Lower lobe of right lung (tissue), 2 donors: ENCODE measurements at regions not wholly inside any gene's neighbourhood (a gene's known extent, or its start where the extent isn't known, plus 50 kb on each side); places are given as distances from the start of the nearest gene placed in this dataset.

Experiments used
- ATAC-seq, 2 donors: fragments of 200-7000 bp; cut with Tn5 transposase; one replicate each; pipeline ENCODE4 v1.9.1; 2020 to 2022; ENCODE audit warnings: mild to moderate bottlenecking in 2 of 2, moderate library complexity in 2 of 2
- DNase-seq: peaks from one replicate; pipeline ENCODE4 v3.0.0-alpha.2; 2020
- H3K27ac ChIP-seq: fragments of 200-600 bp; one replicate; pipeline ENCODE4 v1.8.0; 2022
- H3K27me3 ChIP-seq: fragments of 200-600 bp; one replicate; pipeline ENCODE4 v1.8.0; 2022; ENCODE audit warnings: low read depth
- H3K36me3 ChIP-seq: fragments of 200-600 bp; one replicate; pipeline ENCODE4 v1.8.0; 2022; ENCODE audit warnings: mild to moderate bottlenecking
- H3K4me1 ChIP-seq: fragments of 200-600 bp; one replicate; pipeline ENCODE4 v1.8.0; 2022
- H3K4me3 ChIP-seq: fragments of 200-600 bp; one replicate; pipeline ENCODE4 v1.8.0; 2022; ENCODE audit warnings: mild to moderate bottlenecking
- H3K9me3 ChIP-seq: fragments of 200-600 bp; one replicate; pipeline ENCODE4 v1.8.0; 2022
- intact Hi-C: fragments of 100-400 bp; cut with DNase I; formaldehyde crosslinking; loops from one replicate; pipeline ENCODE4 v1.11.0; 2022
- TF ChIP-seq, protein P1 (sequence below): fragments of 200-600 bp; IDR thresholded peaks from one replicate; pipeline ENCODE4 v1.8.0; 2022; ENCODE audit warnings: antibody characterized with exemption, mild to moderate bottlenecking
- donor health status: DM: no; HTN: yes; CAD: no; lungs with severe emphysema.

DNA sequence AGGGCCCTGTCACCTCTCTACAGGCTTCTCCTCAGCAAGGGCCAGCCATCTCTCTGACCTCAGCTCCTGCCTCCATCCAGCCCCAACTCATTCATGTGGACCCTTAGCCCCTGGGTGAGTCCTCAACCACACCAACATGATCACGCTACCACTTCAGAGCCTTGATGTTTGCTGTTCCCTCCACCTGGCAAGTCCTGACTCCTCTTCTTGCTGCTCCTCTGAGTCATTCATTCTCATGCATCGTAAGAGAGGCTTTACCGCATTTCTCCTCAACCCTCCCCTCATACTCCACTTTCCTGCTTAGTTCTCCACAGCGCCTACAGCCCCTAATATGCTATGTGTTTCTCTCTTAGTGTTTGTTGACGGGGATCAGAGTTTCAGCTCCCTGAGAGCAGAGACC, 99.9 kb downstream of the C17orf67 start:
- no peak for DNase-seq
- H3K9me3 ChIP-seq, result no peaks in the 10 kb centered on the region

DNA sequence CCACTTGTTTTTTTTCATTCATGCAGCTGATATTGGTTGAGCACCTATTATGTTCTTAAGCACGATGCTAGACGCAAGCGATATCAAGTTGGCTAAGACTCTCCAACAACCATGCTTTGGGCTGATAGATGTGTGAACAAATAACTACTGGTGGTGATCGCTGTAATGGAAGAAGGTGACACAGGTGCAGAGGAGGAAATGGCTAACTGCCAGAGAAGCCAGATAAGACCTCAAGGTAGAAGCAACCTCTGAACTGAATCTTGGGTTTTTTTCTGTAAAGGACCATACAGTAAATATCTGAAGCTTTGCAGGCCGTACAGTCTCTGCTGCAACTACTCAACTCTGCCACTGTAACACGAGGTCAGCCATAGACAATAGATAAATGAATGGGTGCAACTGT, 97.9 kb downstream of the C17orf67 start:
- TF ChIP-seq, protein P1, sequence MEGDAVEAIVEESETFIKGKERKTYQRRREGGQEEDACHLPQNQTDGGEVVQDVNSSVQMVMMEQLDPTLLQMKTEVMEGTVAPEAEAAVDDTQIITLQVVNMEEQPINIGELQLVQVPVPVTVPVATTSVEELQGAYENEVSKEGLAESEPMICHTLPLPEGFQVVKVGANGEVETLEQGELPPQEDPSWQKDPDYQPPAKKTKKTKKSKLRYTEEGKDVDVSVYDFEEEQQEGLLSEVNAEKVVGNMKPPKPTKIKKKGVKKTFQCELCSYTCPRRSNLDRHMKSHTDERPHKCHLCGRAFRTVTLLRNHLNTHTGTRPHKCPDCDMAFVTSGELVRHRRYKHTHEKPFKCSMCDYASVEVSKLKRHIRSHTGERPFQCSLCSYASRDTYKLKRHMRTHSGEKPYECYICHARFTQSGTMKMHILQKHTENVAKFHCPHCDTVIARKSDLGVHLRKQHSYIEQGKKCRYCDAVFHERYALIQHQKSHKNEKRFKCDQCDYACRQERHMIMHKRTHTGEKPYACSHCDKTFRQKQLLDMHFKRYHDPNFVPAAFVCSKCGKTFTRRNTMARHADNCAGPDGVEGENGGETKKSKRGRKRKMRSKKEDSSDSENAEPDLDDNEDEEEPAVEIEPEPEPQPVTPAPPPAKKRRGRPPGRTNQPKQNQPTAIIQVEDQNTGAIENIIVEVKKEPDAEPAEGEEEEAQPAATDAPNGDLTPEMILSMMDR, result no peak
- ATAC-seq (no peak), DNase-seq (no peak)
- Histone ChIP-seq H3K4me1 (no peaks in the 10 kb centered on the region), H3K36me3 (no peaks in the 10 kb centered on the region), H3K27me3 (no peaks in the 10 kb centered on the region), H3K4me3 (no peak overlapping the region), H3K27ac (no peak overlapping the region), H3K9me3 (no peaks in the 10 kb centered on the region)
- intact Hi-C loops, result no loop called here

More for the DNA sequence above, 99.9 kb downstream of the C17orf67 start:
- Histone ChIP-seq H3K4me1 (no peaks in the 10 kb centered on the region), H3K36me3 (no peaks in the 10 kb centered on the region), H3K27me3 (no peaks in the 10 kb centered on the region), H3K4me3 (no peak overlapping the region), H3K27ac (no peak overlapping the region)
- intact Hi-C loops, result no loop called here
- ATAC-seq, result no peak
- TF ChIP-seq, protein P1, result no peak

DNA sequence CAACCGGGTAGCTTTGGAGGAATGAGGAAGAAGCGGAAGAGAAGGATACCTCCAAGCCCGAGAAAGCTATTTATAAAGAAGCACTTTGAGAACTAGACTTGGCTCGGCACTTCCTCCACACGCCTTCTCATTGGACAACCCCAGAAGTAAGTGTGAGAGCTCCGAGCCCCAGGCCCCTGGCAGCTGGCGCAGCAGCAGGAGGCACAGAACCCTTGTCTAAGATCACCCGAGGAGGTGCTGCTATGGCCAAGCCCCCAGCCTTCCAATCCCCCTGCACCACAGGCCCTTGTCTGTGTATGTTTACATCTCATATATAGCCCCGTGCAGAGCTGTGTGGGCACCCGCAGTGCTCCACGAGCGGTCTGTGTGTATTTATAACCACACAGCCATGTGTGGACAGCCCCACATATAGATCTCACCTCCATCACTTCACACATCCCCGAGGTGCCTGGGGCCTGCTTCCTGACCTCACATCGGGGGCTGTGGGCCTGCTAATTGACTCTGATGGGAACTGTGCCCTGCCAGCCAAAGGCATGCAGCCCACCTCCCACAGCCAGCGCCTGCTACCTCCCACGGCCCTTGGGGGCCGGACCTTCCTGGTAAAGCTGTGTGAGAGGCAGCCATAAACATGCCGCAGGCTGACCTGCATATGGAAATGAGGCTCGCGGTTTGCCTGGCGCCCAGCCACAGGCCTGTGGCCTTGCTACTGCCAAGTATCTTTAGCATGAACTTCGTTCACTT, 96.1 kb downstream of the C17orf67 start:
- ATAC-seq, result peak in 1 of 2 donors; percentile 21

DNA sequence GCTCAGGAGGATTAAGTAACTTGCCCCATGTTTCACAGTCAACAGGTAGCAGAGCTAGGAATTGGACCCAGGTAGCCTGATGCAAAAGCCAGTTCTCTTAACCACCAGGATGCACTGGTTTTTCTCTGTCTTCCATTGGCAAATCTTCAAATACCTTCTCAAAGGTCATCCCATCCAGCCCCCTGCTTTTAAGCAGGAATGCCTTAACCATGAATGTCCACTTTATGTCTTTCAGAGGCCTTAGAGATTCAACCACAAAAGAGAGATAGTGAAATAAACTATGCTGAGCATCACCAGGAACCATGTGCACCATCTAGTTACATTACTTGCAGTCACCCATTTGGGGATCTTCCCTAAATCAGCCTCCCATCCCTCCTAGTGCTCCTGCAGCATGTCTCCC, 94.3 kb downstream of the C17orf67 start:
- DNase-seq (no peak), ATAC-seq (no peak)
- H3K4me3 ChIP-seq, result no peak overlapping the region

More for the DNA sequence above, 96.1 kb downstream of the C17orf67 start:
- no peaks in the 10 kb centered on the region for H3K27me3 ChIP-seq
- no peak overlapping the region for H3K27ac ChIP-seq
- no peaks in the 10 kb centered on the region for H3K4me1 ChIP-seq
- TF ChIP-seq, protein P1, result no peak
- no peak for DNase-seq
- no peak overlapping the region for H3K4me3 ChIP-seq
- no peaks in the 10 kb centered on the region for H3K9me3 ChIP-seq
- intact Hi-C loops, result no loop called here
- H3K36me3 ChIP-seq, result no peaks in the 10 kb centered on the region

DNA sequence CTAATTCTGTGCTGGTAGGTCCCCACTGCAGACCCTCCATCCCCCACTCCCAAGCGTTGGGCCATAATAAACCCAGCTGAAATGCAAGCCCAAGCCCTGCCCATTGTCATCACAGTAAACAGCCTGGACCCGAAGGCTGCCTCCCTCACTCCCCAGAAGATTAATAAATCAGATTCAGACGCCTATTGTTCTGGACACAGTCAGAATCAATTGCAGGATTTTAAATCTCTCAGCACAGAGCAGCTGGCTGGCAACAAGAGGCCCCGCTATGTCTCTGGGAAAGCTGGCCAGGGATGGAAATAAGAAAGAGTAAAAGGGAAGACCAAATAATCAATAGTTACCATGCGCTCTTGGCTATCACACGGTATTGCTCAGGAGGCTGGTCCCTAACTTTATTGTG, 93.9 kb downstream of the C17orf67 start:
- H3K36me3 ChIP-seq, result no peaks in the 10 kb centered on the region
- no peaks in the 10 kb centered on the region for H3K27me3 ChIP-seq
- TF ChIP-seq, protein P1, result no peak
- no peaks in the 10 kb centered on the region for H3K4me1 ChIP-seq
- ATAC-seq, result no peak
- DNase-seq, result no peak
- no peak overlapping the region for H3K27ac ChIP-seq
- no peaks in the 10 kb centered on the region for H3K9me3 ChIP-seq
- intact Hi-C loops, result no loop called here
- no peak overlapping the region for H3K4me3 ChIP-seq

More for the DNA sequence above, 94.3 kb downstream of the C17orf67 start:
- H3K27ac ChIP-seq, result no peak overlapping the region
- H3K27me3 ChIP-seq, result no peaks in the 10 kb centered on the region
- no peaks in the 10 kb centered on the region for H3K36me3 ChIP-seq
- no peaks in the 10 kb centered on the region for H3K4me1 ChIP-seq
- intact Hi-C loops, result no loop called here
- no peaks in the 10 kb centered on the region for H3K9me3 ChIP-seq
- TF ChIP-seq, protein P1, result no peak
